Tibial nerve (tissue), 4 donors: ENCODE measurements at regions not wholly inside any gene's neighbourhood (a gene's known extent, or its start where the extent isn't known, plus 50 kb on each side); places are given as distances from the start of the nearest gene placed in this dataset.

Experiments used
- DNase-seq, 2 donors: peaks; one replicate each; pipeline ENCODE4 v3.0.0-alpha.2; 2019; ENCODE audit warnings: low spot score in 2 of 2
- H3K27ac ChIP-seq, 4 donors: fragments of 200-600 bp; sonication (generic) in 3 of 4; one replicate each; pipeline ENCODE4 v1.5.1; 2017 to 2019; ENCODE audit warnings: mild to moderate bottlenecking in 1 of 4
- H3K27me3 ChIP-seq, 2 donors: fragments of 200-600 bp; sonication (generic) in 1 of 2; one replicate each; pipeline versions ENCODE4 v1.5.1 to v1.6.0; 2017 to 2019
- H3K36me3 ChIP-seq, 3 donors: fragments of 200-600 bp; sonication (generic); one replicate each; pipeline ENCODE4 v1.5.1; 2018 to 2019
- H3K4me1 ChIP-seq, 4 donors: fragments of 200-600 bp; sonication (generic) in 3 of 4; one replicate each; pipeline ENCODE4 v1.5.1; 2017 to 2019
- H3K4me3 ChIP-seq, 4 donors: fragments of 200-600 bp; sonication (generic) in 3 of 4; one replicate each; pipeline ENCODE4 v1.5.1; 2017 to 2019; ENCODE audit warnings: mild to moderate bottlenecking in 1 of 4, moderate library complexity in 1 of 4
- H3K9me3 ChIP-seq, 4 donors: fragments of 200-600 bp; sonication (generic) in 3 of 4; one replicate each; pipeline ENCODE4 v1.5.1; 2017 to 2019
- CTCF ChIP-seq, 5 experiments: fragments of 200-600 bp in 3 of 5; fragments of 450-650 bp in 2 of 5; sonication (generic) in 3 of 5; IDR thresholded peaks; one replicate each; pipeline ENCODE4 v1.5.1; 2016 to 2019; ENCODE audit warnings: antibody characterized with exemption in 5 of 5, mild to moderate bottlenecking in 3 of 5, moderate library complexity in 2 of 5
- EP300 ChIP-seq, 2 donors: sonication (generic); formaldehyde crosslinking; IDR thresholded peaks; one replicate each; pipeline ENCODE4 v1.6.1; 2017; ENCODE audit warnings: antibody characterized with exemption in 2 of 2, mild to moderate bottlenecking in 1 of 2
- POLR2A ChIP-seq, 2 donors: fragments of 450-650 bp; IDR thresholded peaks; one replicate each; pipeline ENCODE4 v1.6.1; 2017; ENCODE audit warnings: antibody characterized with exemption in 2 of 2, mild to moderate bottlenecking in 2 of 2, moderate library complexity in 2 of 2
- WGBS, 2 donors: methylation state at CpG; one replicate each; pipeline ENCODE4 v1.1.5; 2018; 5-methylcytosine and 5-hydroxymethylcytosine counted together

GRCh38 chrX:69431420-69431819, 72.7 kb upstream of the NALF2 start:
- H3K27ac ChIP-seq: no peak overlapping the region
- TF ChIP-seq EP300 (IDR thresholded peaks at IDR 0.05) (no peak), CTCF (IDR thresholded peaks at IDR 0.05) (no peak), POLR2A (IDR thresholded peaks at IDR 0.05) (no peak)
- no peaks in the 10 kb centered on the region for H3K9me3 ChIP-seq
- no peak for DNase-seq
- no peaks in the 10 kb centered on the region for H3K4me1 ChIP-seq
- no peak overlapping the region for H3K4me3 ChIP-seq
- H3K36me3 ChIP-seq: no peaks in the 10 kb centered on the region
- 52 to 75% methylated on average over 1 of the region's 1 CpG for WGBS, 2 donors
- H3K27me3 ChIP-seq: peaks cover 0 to 15% of the 10 kb centered on the region in 2 donors

GRCh38 chrX:69430785-69431184, 73.3 kb upstream of the NALF2 start:
- DNase-seq: no peak
- Histone ChIP-seq H3K4me3 (no peak overlapping the region), H3K9me3 (no peaks in the 10 kb centered on the region), H3K27me3 (peaks cover 0 to 15% of the 10 kb centered on the region in 2 donors), H3K4me1 (no peaks in the 10 kb centered on the region), H3K36me3 (no peaks in the 10 kb centered on the region), H3K27ac (no peak overlapping the region)
- WGBS, 2 donors: 24 to 39% methylated on average over 2 of the region's 2 CpGs
- TF ChIP-seq POLR2A (IDR thresholded peaks at IDR 0.05): no peak
- TF ChIP-seq CTCF (IDR thresholded peaks at IDR 0.05): no peak
- TF ChIP-seq EP300 (IDR thresholded peaks at IDR 0.05): no peak

GRCh38 chrX:69429339-69430015, 74.6 kb upstream of the NALF2 start:
- no peak for DNase-seq
- Histone ChIP-seq H3K4me1 (no peaks in the 10 kb centered on the region), H3K4me3 (no peak overlapping the region), H3K27ac (no peak overlapping the region), H3K9me3 (no peaks in the 10 kb centered on the region), H3K36me3 (no peaks in the 10 kb centered on the region), H3K27me3 (peaks cover 0 to 15% of the 10 kb centered on the region in 2 donors)
- WGBS, 2 donors: 24 to 44% methylated on average over 6 of the region's 6 CpGs
- TF ChIP-seq EP300 (IDR thresholded peaks at IDR 0.05) (no peak), POLR2A (IDR thresholded peaks at IDR 0.05) (no peak), CTCF (IDR thresholded peaks at IDR 0.05) (no peak)

GRCh38 chrX:69428216-69428615, 75.9 kb upstream of the NALF2 start:
- H3K27me3 ChIP-seq: peaks cover 0 to 15% of the 10 kb centered on the region in 2 donors
- WGBS, 2 donors: 58 to 66% methylated on average over 2 of the region's 2 CpGs
- H3K36me3 ChIP-seq: no peaks in the 10 kb centered on the region
- TF ChIP-seq POLR2A (IDR thresholded peaks at IDR 0.05): no peak
- TF ChIP-seq EP300 (IDR thresholded peaks at IDR 0.05): no peak
- no peak for TF ChIP-seq CTCF (IDR thresholded peaks at IDR 0.05)
- no peak for DNase-seq
- no peak overlapping the region for H3K27ac ChIP-seq
- H3K9me3 ChIP-seq: no peaks in the 10 kb centered on the region
- H3K4me3 ChIP-seq: no peak overlapping the region
- no peaks in the 10 kb centered on the region for H3K4me1 ChIP-seq

GRCh38 chrX:69424910-69425309, 79.2 kb upstream of the NALF2 start:
- Histone ChIP-seq H3K27me3 (peaks cover 0 to 17% of the 10 kb centered on the region in 2 donors), H3K4me1 (no peaks in the 10 kb centered on the region), H3K4me3 (no peak overlapping the region), H3K27ac (no peak overlapping the region), H3K36me3 (no peaks in the 10 kb centered on the region), H3K9me3 (no peaks in the 10 kb centered on the region)
- no peak for DNase-seq
- TF ChIP-seq EP300 (IDR thresholded peaks at IDR 0.05): no peak
- TF ChIP-seq CTCF (IDR thresholded peaks at IDR 0.05): no peak
- no peak for TF ChIP-seq POLR2A (IDR thresholded peaks at IDR 0.05)
- 57 to 73% methylated on average over 1 to 2 of the region's 2 CpGs for WGBS, 2 donors
